Neuron (in vitro differentiated cells): ENCODE measurements at regions not wholly inside any gene's neighbourhood (a gene's known extent, or its start where the extent isn't known, plus 50 kb on each side); places are given as distances from the start of the nearest gene placed in this dataset.

Experiments
- H2AFZ ChIP-seq: one replicate; pipeline ENCODE4 v1.6.1; 2013; ENCODE audit warnings: low read depth, mild to moderate bottlenecking, inconsistent platforms, low read length, moderate library complexity
- H3K27me3 ChIP-seq: one replicate; pipeline ENCODE4 v1.6.1; 2013; ENCODE audit warnings: low read length; ENCODE audit not compliant: insufficient read depth
- H3K36me3 ChIP-seq: one replicate; pipeline ENCODE4 v1.6.1; 2013; ENCODE audit warnings: low read length; ENCODE audit not compliant: insufficient read depth
- H3K4me1 ChIP-seq: one replicate; pipeline ENCODE4 v1.6.1; 2013; ENCODE audit warnings: low read length; ENCODE audit not compliant: insufficient read depth
- H3K4me3 ChIP-seq: 2 replicates; pipeline ENCODE4 v1.5.1; 2013; ENCODE audit warnings: mild to moderate bottlenecking, low read length, moderate library complexity
- H3K9me3 ChIP-seq: one replicate; pipeline ENCODE4 v1.6.1; 2013; ENCODE audit warnings: low read length

GRCh38 chr14:101117543-101117942 is 214.0 kb upstream of the RTL1 start:
- H2AFZ ChIP-seq = no peak overlapping the region
- H3K36me3 ChIP-seq = no peaks in the 10 kb centered on the region
- H3K27me3 ChIP-seq = no peaks in the 10 kb centered on the region
- H3K9me3 ChIP-seq = peaks cover 4% of the 10 kb centered on the region
- H3K4me1 ChIP-seq = no peaks in the 10 kb centered on the region
- H3K4me3 ChIP-seq = no peak overlapping the region

- H3K9me3 ChIP-seq = peaks cover 2% of the 10 kb centered on the region
- H3K4me1 ChIP-seq = no peaks in the 10 kb centered on the region
- no peaks in the 10 kb centered on the region for H3K36me3 ChIP-seq
- H3K27me3 ChIP-seq = no peaks in the 10 kb centered on the region
- no peak overlapping the region for H2AFZ ChIP-seq
- H3K4me3 ChIP-seq = no peak overlapping the region
Measured at GRCh38 chr14:101118233-101118632, 214.7 kb upstream of the RTL1 start.

GRCh38 chr14:101118746-101119591 is 215.4 kb upstream of the RTL1 start:
- Histone ChIP-seq H3K4me3 (no peak overlapping the region), H2AFZ (no peak overlapping the region), H3K27me3 (no peaks in the 10 kb centered on the region), H3K9me3 (no peaks in the 10 kb centered on the region), H3K36me3 (no peaks in the 10 kb centered on the region), H3K4me1 (peaks cover 6% of the 10 kb centered on the region)

- peaks cover 6% of the 10 kb centered on the region for H3K4me1 ChIP-seq
- H3K4me3 ChIP-seq = no peak overlapping the region
- no peaks in the 10 kb centered on the region for H3K9me3 ChIP-seq
- no peak overlapping the region for H2AFZ ChIP-seq
- H3K36me3 ChIP-seq = no peaks in the 10 kb centered on the region
- H3K27me3 ChIP-seq = no peaks in the 10 kb centered on the region
Measured at GRCh38 chr14:101119830-101120571, 216.5 kb upstream of the RTL1 start.

GRCh38 chr14:101120641-101121507 is 217.4 kb upstream of the RTL1 start:
- Histone ChIP-seq H2AFZ (no peak overlapping the region), H3K9me3 (no peaks in the 10 kb centered on the region), H3K36me3 (no peaks in the 10 kb centered on the region), H3K4me3 (no peak overlapping the region), H3K27me3 (no peaks in the 10 kb centered on the region), H3K4me1 (peaks cover 6% of the 10 kb centered on the region)

GRCh38 chr14:101121508-101122139 is 218.1 kb upstream of the RTL1 start:
- Histone ChIP-seq H3K27me3 (no peaks in the 10 kb centered on the region), H3K36me3 (no peaks in the 10 kb centered on the region), H3K9me3 (no peaks in the 10 kb centered on the region), H3K4me3 (no peak overlapping the region), H2AFZ (no peak overlapping the region), H3K4me1 (peaks cover 6% of the 10 kb centered on the region)

- Histone ChIP-seq H3K9me3 (no peaks in the 10 kb centered on the region), H3K36me3 (no peaks in the 10 kb centered on the region), H3K4me1 (peaks cover 6% of the 10 kb centered on the region), H3K27me3 (no peaks in the 10 kb centered on the region), H3K4me3 (no peak overlapping the region), H2AFZ (no peak overlapping the region)
Measured at GRCh38 chr14:101122237-101123141, 219.0 kb upstream of the RTL1 start.

GRCh38 chr14:101123618-101124510 is 220.3 kb upstream of the RTL1 start:
- H2AFZ ChIP-seq = no peak overlapping the region
- H3K36me3 ChIP-seq = no peaks in the 10 kb centered on the region
- peaks cover 6% of the 10 kb centered on the region for H3K4me1 ChIP-seq
- H3K27me3 ChIP-seq = no peaks in the 10 kb centered on the region
- no peaks in the 10 kb centered on the region for H3K9me3 ChIP-seq
- H3K4me3 ChIP-seq = no peak overlapping the region

- no peaks in the 10 kb centered on the region for H3K27me3 ChIP-seq
- H3K4me3 ChIP-seq = no peak overlapping the region
- no peaks in the 10 kb centered on the region for H3K36me3 ChIP-seq
- no peak overlapping the region for H2AFZ ChIP-seq
- H3K4me1 ChIP-seq = peaks cover 6% of the 10 kb centered on the region
- no peaks in the 10 kb centered on the region for H3K9me3 ChIP-seq
Measured at GRCh38 chr14:101124815-101125214, 221.3 kb upstream of the RTL1 start.

GRCh38 chr14:101125313-101125712 is 221.8 kb upstream of the RTL1 start:
- Histone ChIP-seq H3K4me1 (peaks cover 6% of the 10 kb centered on the region), H3K9me3 (no peaks in the 10 kb centered on the region), H3K36me3 (no peaks in the 10 kb centered on the region), H3K27me3 (no peaks in the 10 kb centered on the region), H2AFZ (no peak overlapping the region), H3K4me3 (no peak overlapping the region)
